Inferior parietal cortex (tissue), 1 donor: ENCODE measurements at regions not wholly inside any gene's neighbourhood (a gene's known extent, or its start where the extent isn't known, plus 50 kb on each side); places are given as distances from the start of the nearest gene placed in this dataset.

ENCODE experiments used
- DNase-seq: peaks from one replicate; pipeline ENCODE4 v3.0.0-alpha.2; 2016; ENCODE audit errors: extremely low spot score

- no peak for DNase-seq
These were observed 243.6 kb upstream of the GPRIN3 start for GRCh38 chr4:89551191-89551590.

GRCh38 chr4:89549907-89550306 is 242.3 kb upstream of the GPRIN3 start:
- DNase-seq: no peak

- DNase-seq: no peak
These were observed 237.7 kb upstream of the GPRIN3 start for GRCh38 chr4:89545315-89545714.

GRCh38 chr4:89541998-89542397 is 234.4 kb upstream of the GPRIN3 start:
- DNase-seq: no peak

GRCh38 chr4:89539797-89540711 is 232.5 kb upstream of the GPRIN3 start:
- no peak for DNase-seq

- DNase-seq: no peak
These were observed 231.8 kb upstream of the GPRIN3 start for GRCh38 chr4:89539374-89539773.

GRCh38 chr4:89538886-89539285 is 231.3 kb upstream of the GPRIN3 start:
- no peak for DNase-seq

GRCh38 chr4:89538171-89538570 is 230.6 kb upstream of the GPRIN3 start:
- DNase-seq: no peak

- no peak for DNase-seq
These were observed 229.7 kb upstream of the GPRIN3 start for GRCh38 chr4:89537281-89537680.

- no peak for DNase-seq
These were observed 227.7 kb upstream of the GPRIN3 start for GRCh38 chr4:89535251-89535650.

- DNase-seq: no peak
These were observed 226.8 kb upstream of the GPRIN3 start for GRCh38 chr4:89534356-89534755.

GRCh38 chr4:89531932-89532640 is 224.5 kb upstream of the GPRIN3 start:
- DNase-seq: no peak

- DNase-seq: no peak
These were observed 221.0 kb upstream of the GPRIN3 start for GRCh38 chr4:89528526-89529133.

- DNase-seq: no peak
These were observed 214.2 kb upstream of the GPRIN3 start for GRCh38 chr4:89521826-89522225.

GRCh38 chr4:89519771-89520320 is 212.2 kb upstream of the GPRIN3 start:
- no peak for DNase-seq

GRCh38 chr4:89518259-89518658 is 210.7 kb upstream of the GPRIN3 start:
- DNase-seq: no peak

GRCh38 chr4:89514811-89515210 is 207.2 kb upstream of the GPRIN3 start:
- no peak for DNase-seq

- no peak for DNase-seq
These were observed 204.2 kb upstream of the GPRIN3 start for GRCh38 chr4:89511776-89512175.

GRCh38 chr4:89509708-89510281 is 202.2 kb upstream of the GPRIN3 start:
- DNase-seq: no peak

GRCh38 chr4:89506866-89507491 is 199.4 kb upstream of the GPRIN3 start:
- DNase-seq: no peak

GRCh38 chr4:89502581-89502980 is 195.0 kb upstream of the GPRIN3 start:
- DNase-seq: no peak
